ENCODE measurements at regions not wholly inside any gene's neighbourhood (a gene's known extent, or its start where the extent isn't known, plus 50 kb on each side); places are given as distances from the start of the nearest gene placed in this dataset.
"Not testable (repeated sequence)": the region's sequence is repeated elsewhere in the genome, so short reads cannot be mapped to it uniquely, and the experiment has no call there.

- H3K27ac ChIP-seq: no peak overlapping the region
- no peaks in the 10 kb centered on the region for H3K36me3 ChIP-seq
- no peaks in the 10 kb centered on the region for H3K4me1 ChIP-seq (ENCODE audit: insufficient read depth)
- H3K9me3 ChIP-seq: no peaks in the 10 kb centered on the region
- TF ChIP-seq POLR2A (IDR thresholded peaks at IDR 0.05) (no peak), CTCF (IDR thresholded peaks at IDR 0.05) (no peak), EP300 (IDR thresholded peaks at IDR 0.05) (no peak)
- WGBS, 3 donors: 84 to 87% (median 85%) methylated on average over 8 of the region's 8 CpGs
- H3K27me3 ChIP-seq: no peaks in the 10 kb centered on the region
- no peak overlapping the region for H3K4me3 ChIP-seq
- no peak for DNase-seq
- intact Hi-C loops (cut with DNase I): no loop called here
Observed at GRCh38 chr5:67548520-67549295, 352.1 kb upstream of the CD180 start.

- TF ChIP-seq EP300 (IDR thresholded peaks at IDR 0.05) (no peak), CTCF (IDR thresholded peaks at IDR 0.05) (no peak), POLR2A (IDR thresholded peaks at IDR 0.05) (no peak)
- Histone ChIP-seq H3K4me3 (no peak overlapping the region), H3K9me3 (no peaks in the 10 kb centered on the region), H3K4me1 (ENCODE audit: insufficient read depth) (no peaks in the 10 kb centered on the region), H3K27me3 (no peaks in the 10 kb centered on the region), H3K36me3 (no peaks in the 10 kb centered on the region), H3K27ac (no peak overlapping the region)
- intact Hi-C loops (cut with DNase I): no loop called here
- WGBS, 3 donors: 92 to 100% (median 97%) methylated on average over 1 of the region's 1 CpG
- no peak for DNase-seq
Observed at GRCh38 chr5:67547682-67548081, 351.1 kb upstream of the CD180 start.

- H3K9me3 ChIP-seq; H3K4me3 ChIP-seq; H3K27ac ChIP-seq; H3K36me3 ChIP-seq; H3K4me1 ChIP-seq (ENCODE audit: insufficient read depth); H3K27me3 ChIP-seq; DNase-seq; intact Hi-C loops (cut with DNase I): not testable (repeated sequence)
Observed at GRCh38 chr5:67544942-67545341, 348.3 kb upstream of the CD180 start.

GRCh38 chr5:67543720-67544270 is 347.2 kb upstream of the CD180 start:
- intact Hi-C loops (cut with DNase I): no loop called here
- WGBS, 3 donors: 55 to 72% (median 68%) methylated on average over 5 of the region's 5 CpGs
- H3K9me3 ChIP-seq: no peaks in the 10 kb centered on the region
- H3K4me1 ChIP-seq (ENCODE audit: insufficient read depth): no peaks in the 10 kb centered on the region
- no peaks in the 10 kb centered on the region for H3K27me3 ChIP-seq
- no peak for DNase-seq
- no peak overlapping the region for H3K27ac ChIP-seq
- no peak for TF ChIP-seq CTCF (IDR thresholded peaks at IDR 0.05)
- TF ChIP-seq POLR2A (IDR thresholded peaks at IDR 0.05): no peak
- TF ChIP-seq EP300 (IDR thresholded peaks at IDR 0.05): no peak
- H3K4me3 ChIP-seq: no peak overlapping the region
- no peaks in the 10 kb centered on the region for H3K36me3 ChIP-seq

GRCh38 chr5:67542479-67542878 is 345.9 kb upstream of the CD180 start:
- Histone ChIP-seq H3K4me3 (no peak overlapping the region), H3K36me3 (no peaks in the 10 kb centered on the region), H3K27ac (no peak overlapping the region), H3K4me1 (ENCODE audit: insufficient read depth) (peaks cover 1% of the 10 kb centered on the region), H3K9me3 (no peaks in the 10 kb centered on the region), H3K27me3 (no peaks in the 10 kb centered on the region)
- TF ChIP-seq EP300 (IDR thresholded peaks at IDR 0.05): no peak
- no peak for TF ChIP-seq CTCF (IDR thresholded peaks at IDR 0.05)
- TF ChIP-seq POLR2A (IDR thresholded peaks at IDR 0.05): no peak
- intact Hi-C loops (cut with DNase I): no loop called here
- no peak for DNase-seq
- WGBS, 3 donors: 73 to 91% (median 86%) methylated on average over 3 of the region's 3 CpGs
